ENCODE measurements at regions not wholly inside any gene's neighbourhood (a gene's known extent, or its start where the extent isn't known, plus 50 kb on each side); places are given as distances from the start of the nearest gene placed in this dataset.

DNA sequence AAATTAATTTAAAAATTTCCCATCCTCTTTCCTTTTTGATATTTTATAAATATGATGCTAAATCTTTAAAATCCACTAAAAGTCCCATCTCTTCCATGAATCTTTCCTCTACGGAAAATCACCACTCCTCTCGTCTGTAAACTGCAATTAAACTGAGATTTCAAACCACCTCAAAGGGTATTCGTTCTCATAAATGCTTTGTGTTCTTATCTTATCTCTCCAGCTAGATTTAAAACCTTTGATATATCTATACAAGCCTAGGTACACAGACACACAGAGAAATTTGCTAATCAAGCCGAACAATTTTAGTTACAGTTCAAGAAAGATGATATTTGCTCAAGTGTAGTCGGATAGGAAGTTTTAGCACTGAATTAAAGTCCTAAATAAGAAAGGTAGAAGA, 214.6 kb upstream of the PRDM1 start:
- TF ChIP-seq POLR2AphosphoS5 (IDR thresholded peaks at IDR 0.05; ENCODE audit: low read depth), result no peak
- TF ChIP-seq EZH2 (IDR thresholded peaks at IDR 0.05; ENCODE audit: low read depth, unreplicated experiment), result no peak
- no peak for TF ChIP-seq CREB1 (CRISPR knock-in tag; IDR thresholded peaks at IDR 0.05; ENCODE audit: low read depth)
- TF ChIP-seq, protein P1, sequence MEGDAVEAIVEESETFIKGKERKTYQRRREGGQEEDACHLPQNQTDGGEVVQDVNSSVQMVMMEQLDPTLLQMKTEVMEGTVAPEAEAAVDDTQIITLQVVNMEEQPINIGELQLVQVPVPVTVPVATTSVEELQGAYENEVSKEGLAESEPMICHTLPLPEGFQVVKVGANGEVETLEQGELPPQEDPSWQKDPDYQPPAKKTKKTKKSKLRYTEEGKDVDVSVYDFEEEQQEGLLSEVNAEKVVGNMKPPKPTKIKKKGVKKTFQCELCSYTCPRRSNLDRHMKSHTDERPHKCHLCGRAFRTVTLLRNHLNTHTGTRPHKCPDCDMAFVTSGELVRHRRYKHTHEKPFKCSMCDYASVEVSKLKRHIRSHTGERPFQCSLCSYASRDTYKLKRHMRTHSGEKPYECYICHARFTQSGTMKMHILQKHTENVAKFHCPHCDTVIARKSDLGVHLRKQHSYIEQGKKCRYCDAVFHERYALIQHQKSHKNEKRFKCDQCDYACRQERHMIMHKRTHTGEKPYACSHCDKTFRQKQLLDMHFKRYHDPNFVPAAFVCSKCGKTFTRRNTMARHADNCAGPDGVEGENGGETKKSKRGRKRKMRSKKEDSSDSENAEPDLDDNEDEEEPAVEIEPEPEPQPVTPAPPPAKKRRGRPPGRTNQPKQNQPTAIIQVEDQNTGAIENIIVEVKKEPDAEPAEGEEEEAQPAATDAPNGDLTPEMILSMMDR (conservative IDR thresholded peaks at IDR 0.05; ENCODE audit: low read depth in 2 of 2), result no peak
- no peak for TF ChIP-seq STAT1 (IDR thresholded peaks at IDR 0.05; ENCODE audit: unreplicated experiment)
- TF ChIP-seq JUNB (IDR thresholded peaks at IDR 0.05; ENCODE audit: unreplicated experiment), result no peak
- TF ChIP-seq EZH2phosphoT487 (IDR thresholded peaks at IDR 0.05; ENCODE audit: unreplicated experiment), result no peak
